Tibial nerve (tissue), 4 donors: ENCODE measurements at regions not wholly inside any gene's neighbourhood (a gene's known extent, or its start where the extent isn't known, plus 50 kb on each side); places are given as distances from the start of the nearest gene placed in this dataset.

ENCODE experiments used
- CTCF ChIP-seq, 5 experiments: fragments of 200-600 bp in 3 of 5; fragments of 450-650 bp in 2 of 5; sonication (generic) in 3 of 5; IDR thresholded peaks; one replicate each; pipeline ENCODE4 v1.5.1; 2016 to 2019; ENCODE audit warnings: antibody characterized with exemption in 5 of 5, mild to moderate bottlenecking in 3 of 5, moderate library complexity in 2 of 5
- EP300 ChIP-seq, 2 donors: sonication (generic); formaldehyde crosslinking; IDR thresholded peaks; one replicate each; pipeline ENCODE4 v1.6.1; 2017; ENCODE audit warnings: antibody characterized with exemption in 2 of 2, mild to moderate bottlenecking in 1 of 2
- POLR2A ChIP-seq, 2 donors: fragments of 450-650 bp; IDR thresholded peaks; one replicate each; pipeline ENCODE4 v1.6.1; 2017; ENCODE audit warnings: antibody characterized with exemption in 2 of 2, mild to moderate bottlenecking in 2 of 2, moderate library complexity in 2 of 2

GRCh38 chr13:88068975-88069374 is 397.8 kb downstream of the SLITRK5 start:
- no peak for TF ChIP-seq CTCF (IDR thresholded peaks at IDR 0.05)
- no peak for TF ChIP-seq POLR2A (IDR thresholded peaks at IDR 0.05)
- no peak for TF ChIP-seq EP300 (IDR thresholded peaks at IDR 0.05)
